GM18951 (cell line): ENCODE measurements at regions not wholly inside any gene's neighbourhood (a gene's known extent, or its start where the extent isn't known, plus 50 kb on each side); places are given as distances from the start of the nearest gene placed in this dataset.

Experiments used
- POLR2A ChIP-seq: IDR thresholded peaks from 4 replicates; pipeline ENCODE4 v1.6.1; 2011; ENCODE audit warnings: mild to moderate bottlenecking; ENCODE audit not compliant: insufficient read length, insufficient read depth; ENCODE audit errors: extremely low read depth
- in situ Hi-C: fragments of 300-500 bp; cut with MboI; formaldehyde crosslinking; loops from one replicate; pipeline ENCODE4 v1.12.0; 2022; ENCODE audit warnings: low sequenced_read_pairs, mixed read lengths, inconsistent platforms; ENCODE audit not compliant: unreplicated experiment

GRCh38 chr4:138062929-138063328 lies 179.2 kb downstream of the SLC7A11 start:
- in situ Hi-C loops, result no loop called here
- TF ChIP-seq POLR2A, result no peak

DNA sequence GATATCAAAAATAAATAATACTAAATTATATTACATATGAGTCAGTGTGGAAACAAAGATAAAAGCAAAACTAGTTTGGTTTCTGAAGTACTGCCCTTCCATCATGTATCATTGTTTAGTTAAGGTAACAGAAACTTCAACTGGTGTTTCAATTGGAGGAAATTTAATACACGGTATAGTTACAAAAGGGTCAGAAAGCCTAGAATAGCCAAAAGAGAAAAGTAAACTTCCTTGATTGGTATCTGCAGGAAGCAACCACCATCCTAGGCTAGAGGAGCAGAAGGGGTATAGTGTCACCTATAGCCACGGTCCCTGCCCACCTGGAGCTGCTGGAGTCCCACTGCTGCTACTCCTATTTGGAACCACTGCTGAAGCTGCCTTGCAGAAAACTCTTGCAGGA lies 185.6 kb downstream of the SLC7A11 start:
- TF ChIP-seq POLR2A, result no peak

GRCh38 chr4:138055890-138056289 lies 186.3 kb downstream of the SLC7A11 start:
- in situ Hi-C loops, result no loop called here
- no peak for TF ChIP-seq POLR2A

More for the DNA sequence above, 185.6 kb downstream of the SLC7A11 start:
- in situ Hi-C loops, result no loop called here

DNA sequence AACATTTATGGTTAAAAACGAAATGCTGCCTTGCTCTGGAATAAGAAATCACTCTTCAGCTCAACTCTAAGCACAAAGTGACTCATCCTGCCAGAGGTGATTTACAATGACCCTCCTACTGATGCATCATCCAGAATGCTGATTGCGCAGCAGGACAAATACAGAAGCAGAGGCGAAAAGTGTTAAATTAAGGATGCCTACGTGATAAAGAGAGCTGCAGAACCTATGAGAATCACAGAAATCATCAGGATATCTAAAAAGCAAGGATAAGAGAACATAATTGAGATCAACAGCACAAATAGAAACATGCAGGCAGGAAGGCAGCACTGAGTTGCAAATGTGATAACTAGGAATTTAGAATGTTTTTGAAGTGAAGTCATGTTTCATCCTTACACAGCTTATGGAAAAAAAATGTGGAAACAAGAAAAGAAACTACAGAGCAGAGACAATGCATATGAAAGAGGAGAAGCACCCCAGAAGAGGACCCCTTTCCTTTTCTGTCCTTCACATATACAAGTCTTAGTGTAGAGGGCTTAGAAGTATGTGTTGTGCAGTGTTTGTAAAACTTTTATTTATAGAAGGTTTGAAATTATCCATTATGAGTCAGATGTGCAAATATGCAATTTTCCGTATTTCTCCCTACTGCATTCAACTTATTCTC lies 188.4 kb downstream of the SLC7A11 start:
- TF ChIP-seq POLR2A, result no peak
- in situ Hi-C loops, result no loop called here

- no peak for TF ChIP-seq POLR2A
- in situ Hi-C loops, result no loop called here
Measured at GRCh38 chr4:138052806-138053632, 189.1 kb downstream of the SLC7A11 start.

DNA sequence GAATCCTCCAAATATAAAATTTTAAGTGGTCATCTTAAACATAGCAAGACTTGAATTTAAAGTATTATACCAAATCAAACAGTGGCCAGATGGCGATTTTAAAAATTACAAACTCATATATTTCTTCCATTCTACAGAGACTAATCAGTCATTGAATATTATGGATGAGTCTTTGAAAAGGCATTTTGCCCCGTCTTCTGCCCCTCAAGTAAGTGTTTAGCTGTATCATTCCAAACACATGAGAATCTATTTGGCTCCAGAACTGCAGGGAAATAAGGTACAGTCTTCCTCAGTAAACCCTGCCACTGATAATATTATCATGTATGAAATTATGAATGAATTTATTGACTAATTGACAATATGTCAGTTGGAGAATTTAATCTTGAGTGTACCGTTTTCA lies 191.0 kb downstream of the SLC7A11 start:
- TF ChIP-seq POLR2A, result no peak
- in situ Hi-C loops, result no loop called here

DNA sequence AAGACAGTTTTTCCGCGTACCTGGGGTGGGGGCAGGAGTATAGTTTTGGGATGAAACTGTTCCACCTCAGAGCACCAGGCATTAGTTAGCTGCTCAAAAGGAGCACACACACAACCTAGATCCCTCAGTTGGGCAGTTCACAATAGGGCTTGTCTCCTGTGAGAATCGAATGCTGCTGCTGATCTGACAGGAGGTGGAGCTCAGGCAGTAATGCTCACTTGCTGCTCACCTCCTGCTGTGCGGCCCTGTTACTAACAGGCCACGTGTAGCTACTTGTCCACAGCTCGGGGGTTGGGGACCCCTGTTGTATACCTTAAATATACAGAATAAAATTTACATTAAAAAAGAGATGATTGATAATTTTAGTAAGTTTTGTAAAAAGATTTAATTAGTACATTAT lies 191.5 kb downstream of the SLC7A11 start:
- TF ChIP-seq POLR2A, result no peak
- in situ Hi-C loops, result no loop called here

DNA sequence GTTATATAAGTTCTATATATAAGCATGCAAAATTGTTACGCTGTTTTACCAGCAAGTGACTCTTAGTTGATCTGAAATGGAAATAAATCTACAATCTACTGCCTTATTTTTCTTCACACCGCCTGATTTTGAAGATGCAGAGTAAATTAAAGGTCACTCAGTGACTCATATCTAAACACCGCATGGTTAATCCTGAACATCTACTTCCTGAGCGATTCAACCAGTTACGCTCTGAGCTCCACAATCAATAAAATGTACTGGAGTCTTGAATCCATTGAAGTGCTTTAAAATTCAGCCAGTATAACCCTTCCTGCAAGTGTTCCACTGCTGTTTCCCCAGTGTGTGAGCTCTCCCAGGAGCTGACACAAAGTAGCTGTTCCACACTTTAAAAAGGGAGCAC lies 192.8 kb downstream of the SLC7A11 start:
- no peak for TF ChIP-seq POLR2A

GRCh38 chr4:138047290-138047689 lies 194.9 kb downstream of the SLC7A11 start:
- TF ChIP-seq POLR2A, result no peak
- in situ Hi-C loops, result loop anchor here (25.0 kb wide), 1 partner anchor 515 kb away; no protein-coding TSS in a partner anchor

More for the DNA sequence above, 192.8 kb downstream of the SLC7A11 start:
- in situ Hi-C loops, result loop anchor here (25.0 kb wide), 1 partner anchor 513 kb away; no protein-coding TSS in a partner anchor

DNA sequence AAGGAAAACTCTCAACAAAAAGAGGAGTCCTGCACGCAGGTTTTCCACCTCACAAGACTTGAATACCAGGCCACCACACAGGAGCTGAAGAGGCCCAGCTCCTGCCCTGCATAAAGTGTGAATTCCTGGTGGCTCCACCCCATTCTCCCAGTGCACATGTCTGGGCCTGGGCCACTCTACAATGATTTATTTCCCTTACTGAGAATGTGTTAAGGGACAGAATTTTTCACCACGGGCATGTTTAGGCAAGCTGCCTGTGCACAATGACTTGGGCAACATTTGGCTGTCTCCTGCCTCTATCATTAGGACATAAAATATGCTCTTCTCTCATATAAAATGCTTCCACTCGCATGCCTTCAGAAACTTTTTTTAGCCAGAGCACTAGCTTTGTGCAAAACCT lies 197.1 kb downstream of the SLC7A11 start:
- no peak for TF ChIP-seq POLR2A
- in situ Hi-C loops, result loop anchor here (25.0 kb wide), 1 partner anchor 517 kb away; no protein-coding TSS in a partner anchor

GRCh38 chr4:138039010-138039409 lies 203.1 kb downstream of the SLC7A11 start:
- no peak for TF ChIP-seq POLR2A

GRCh38 chr4:138037696-138038095 lies 204.5 kb downstream of the SLC7A11 start:
- TF ChIP-seq POLR2A, result no peak
- in situ Hi-C loops, result loop anchor here (25.0 kb wide), 1 partner anchor 525 kb away; no protein-coding TSS in a partner anchor

More at GRCh38 chr4:138039010-138039409, 203.1 kb downstream of the SLC7A11 start:
- in situ Hi-C loops, result loop anchor here (25.0 kb wide), 1 partner anchor 523 kb away; no protein-coding TSS in a partner anchor

- TF ChIP-seq POLR2A, result no peak
- in situ Hi-C loops, result loop anchor here (25.0 kb wide), 1 partner anchor 526 kb away; no protein-coding TSS in a partner anchor
Measured at GRCh38 chr4:138035781-138036258, 206.3 kb downstream of the SLC7A11 start.
